ENCODE measurements at regions not wholly inside any gene's neighbourhood (a gene's known extent, or its start where the extent isn't known, plus 50 kb on each side); places are given as distances from the start of the nearest gene placed in this dataset.
"Not testable (repeated sequence)": the region's sequence is repeated elsewhere in the genome, so short reads cannot be mapped to it uniquely, and the experiment has no call there.

DNA sequence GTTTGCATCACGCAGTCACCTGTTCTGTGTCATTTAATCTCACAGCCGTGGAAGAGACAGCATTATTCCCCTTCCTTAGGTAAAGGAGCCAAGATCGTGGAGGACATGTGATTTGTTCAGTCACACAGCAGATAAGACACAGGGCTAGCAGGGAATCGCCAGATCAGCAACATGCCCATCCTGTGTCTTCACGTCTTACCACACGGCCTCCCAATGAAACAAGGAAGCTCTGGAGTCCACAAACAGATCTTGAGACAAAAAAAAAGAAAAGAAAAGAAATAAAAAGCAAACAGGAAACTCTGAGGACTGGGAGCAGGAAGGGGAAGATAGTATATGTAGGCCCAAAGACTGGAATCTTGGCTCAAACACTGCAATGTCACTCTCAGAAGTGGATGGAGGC, 155.3 kb downstream of the ADSS2 start:
- Histone ChIP-seq H3K36me3 (ENCODE audit: insufficient read depth, low read length) (no peaks in the 10 kb centered on the region), H2AFZ (ENCODE audit: low read length) (no peak overlapping the region), H4K20me1 (ENCODE audit: insufficient read depth, low read length, poor library complexity, severe bottlenecking) (no peaks in the 10 kb centered on the region), H3K4me2 (ENCODE audit: low read depth, low read length, poor library complexity, severe bottlenecking) (no peak overlapping the region), H3F3A (ENCODE audit: low read depth) (no peaks in the 10 kb centered on the region), H3K4me1 (ENCODE audit: insufficient read depth, low read length, poor library complexity, severe bottlenecking) (peaks cover 8% of the 10 kb centered on the region), H3K9ac (ENCODE audit: low read depth, low read length, poor library complexity, severe bottlenecking) (no peak overlapping the region), H3K79me2 (ENCODE audit: insufficient read depth, low read length) (no peaks in the 10 kb centered on the region), H3K4me3 (ENCODE audit: low read length, poor library complexity, severe bottlenecking) (no peak overlapping the region), H3K9me2 (replicated peaks; ENCODE audit: low read depth, low read length) (no peaks in the 10 kb centered on the region), H3K9me3 (ENCODE audit: insufficient read depth, low read depth, low read length) (no peaks in the 10 kb centered on the region), H3K27me3 (ENCODE audit: insufficient read depth, low read length, poor library complexity, severe bottlenecking) (no peaks in the 10 kb centered on the region)
- TF ChIP-seq, protein P1, sequence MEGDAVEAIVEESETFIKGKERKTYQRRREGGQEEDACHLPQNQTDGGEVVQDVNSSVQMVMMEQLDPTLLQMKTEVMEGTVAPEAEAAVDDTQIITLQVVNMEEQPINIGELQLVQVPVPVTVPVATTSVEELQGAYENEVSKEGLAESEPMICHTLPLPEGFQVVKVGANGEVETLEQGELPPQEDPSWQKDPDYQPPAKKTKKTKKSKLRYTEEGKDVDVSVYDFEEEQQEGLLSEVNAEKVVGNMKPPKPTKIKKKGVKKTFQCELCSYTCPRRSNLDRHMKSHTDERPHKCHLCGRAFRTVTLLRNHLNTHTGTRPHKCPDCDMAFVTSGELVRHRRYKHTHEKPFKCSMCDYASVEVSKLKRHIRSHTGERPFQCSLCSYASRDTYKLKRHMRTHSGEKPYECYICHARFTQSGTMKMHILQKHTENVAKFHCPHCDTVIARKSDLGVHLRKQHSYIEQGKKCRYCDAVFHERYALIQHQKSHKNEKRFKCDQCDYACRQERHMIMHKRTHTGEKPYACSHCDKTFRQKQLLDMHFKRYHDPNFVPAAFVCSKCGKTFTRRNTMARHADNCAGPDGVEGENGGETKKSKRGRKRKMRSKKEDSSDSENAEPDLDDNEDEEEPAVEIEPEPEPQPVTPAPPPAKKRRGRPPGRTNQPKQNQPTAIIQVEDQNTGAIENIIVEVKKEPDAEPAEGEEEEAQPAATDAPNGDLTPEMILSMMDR (conservative IDR thresholded peaks at IDR 0.05; ENCODE audit: low read length), result no peak
- no peak for TF ChIP-seq EZH2phosphoT487 (IDR thresholded peaks at IDR 0.05; ENCODE audit: borderline replicate concordance)

DNA sequence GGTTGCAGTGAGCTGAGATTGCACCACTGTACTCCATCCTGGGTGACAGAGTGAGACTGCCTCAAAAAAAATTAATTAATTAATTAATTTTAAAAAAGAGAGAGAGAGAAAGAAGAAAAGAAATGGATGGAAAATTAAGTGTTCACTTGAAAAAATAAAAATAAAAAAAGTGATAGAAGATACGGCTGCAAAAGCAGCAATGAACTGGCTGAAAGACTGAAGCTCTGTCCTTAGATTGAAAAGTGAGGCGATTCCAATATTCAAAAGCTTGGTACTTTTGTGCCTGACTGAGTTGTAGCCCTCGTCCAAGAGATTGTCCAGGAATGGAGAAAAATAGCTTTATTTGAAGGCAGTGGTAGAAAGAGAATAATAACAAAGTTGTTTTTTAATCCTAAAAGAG, 154.6 kb downstream of the ADSS2 start:
- Histone ChIP-seq H3K79me2 (ENCODE audit: insufficient read depth, low read length) (no peaks in the 10 kb centered on the region), H3K4me2 (ENCODE audit: low read depth, low read length, poor library complexity, severe bottlenecking) (no peak overlapping the region), H2AFZ (ENCODE audit: low read length) (no peak overlapping the region), H3K4me3 (ENCODE audit: low read length, poor library complexity, severe bottlenecking) (no peak overlapping the region), H4K20me1 (ENCODE audit: insufficient read depth, low read length, poor library complexity, severe bottlenecking) (no peaks in the 10 kb centered on the region), H3F3A (ENCODE audit: low read depth) (no peaks in the 10 kb centered on the region), H3K36me3 (ENCODE audit: insufficient read depth, low read length) (no peaks in the 10 kb centered on the region), H3K4me1 (ENCODE audit: insufficient read depth, low read length, poor library complexity, severe bottlenecking) (peaks cover 7% of the 10 kb centered on the region), H3K27me3 (ENCODE audit: insufficient read depth, low read length, poor library complexity, severe bottlenecking) (no peaks in the 10 kb centered on the region), H3K9me2 (replicated peaks; ENCODE audit: low read depth, low read length) (no peaks in the 10 kb centered on the region), H3K9ac (ENCODE audit: low read depth, low read length, poor library complexity, severe bottlenecking) (no peak overlapping the region), H3K9me3 (ENCODE audit: insufficient read depth, low read depth, low read length) (no peaks in the 10 kb centered on the region)
- TF ChIP-seq, protein P1 (conservative IDR thresholded peaks at IDR 0.05; ENCODE audit: low read length), result no peak
- TF ChIP-seq EZH2phosphoT487 (IDR thresholded peaks at IDR 0.05; ENCODE audit: borderline replicate concordance), result no peak

DNA sequence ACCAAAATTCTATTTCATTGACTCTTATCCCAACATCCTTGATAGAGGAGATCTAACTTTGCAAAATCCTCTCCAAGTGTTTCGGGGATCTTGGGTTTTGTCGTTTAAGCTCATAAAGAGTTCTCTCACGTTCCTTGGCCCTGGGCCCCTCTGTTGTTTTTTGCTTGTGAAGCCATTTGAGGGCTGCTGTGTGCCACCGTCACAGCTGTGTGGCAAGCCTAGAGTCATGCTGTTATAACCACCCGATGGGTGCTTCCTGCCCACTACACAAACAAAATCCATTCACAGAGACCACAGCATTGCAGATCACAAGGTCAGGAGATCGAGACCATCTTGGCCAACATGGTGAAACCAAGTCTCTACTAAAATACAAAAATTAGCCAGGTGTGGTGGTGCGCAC, 154.1 kb downstream of the ADSS2 start:
- Histone ChIP-seq H3F3A (ENCODE audit: low read depth) (no peaks in the 10 kb centered on the region), H3K27me3 (ENCODE audit: insufficient read depth, low read length, poor library complexity, severe bottlenecking) (no peaks in the 10 kb centered on the region), H3K4me1 (ENCODE audit: insufficient read depth, low read length, poor library complexity, severe bottlenecking) (peaks cover 4% of the 10 kb centered on the region), H3K4me3 (ENCODE audit: low read length, poor library complexity, severe bottlenecking) (no peak overlapping the region), H3K36me3 (ENCODE audit: insufficient read depth, low read length) (no peaks in the 10 kb centered on the region), H3K4me2 (ENCODE audit: low read depth, low read length, poor library complexity, severe bottlenecking) (no peak overlapping the region), H3K79me2 (ENCODE audit: insufficient read depth, low read length) (no peaks in the 10 kb centered on the region), H4K20me1 (ENCODE audit: insufficient read depth, low read length, poor library complexity, severe bottlenecking) (no peaks in the 10 kb centered on the region), H2AFZ (ENCODE audit: low read length) (no peak overlapping the region), H3K9me2 (replicated peaks; ENCODE audit: low read depth, low read length) (no peaks in the 10 kb centered on the region), H3K9me3 (ENCODE audit: insufficient read depth, low read depth, low read length) (no peaks in the 10 kb centered on the region), H3K9ac (ENCODE audit: low read depth, low read length, poor library complexity, severe bottlenecking) (no peak overlapping the region)
- TF ChIP-seq EZH2phosphoT487 (IDR thresholded peaks at IDR 0.05; ENCODE audit: borderline replicate concordance), result no peak
- TF ChIP-seq, protein P1 (conservative IDR thresholded peaks at IDR 0.05; ENCODE audit: low read length), result no peak

DNA sequence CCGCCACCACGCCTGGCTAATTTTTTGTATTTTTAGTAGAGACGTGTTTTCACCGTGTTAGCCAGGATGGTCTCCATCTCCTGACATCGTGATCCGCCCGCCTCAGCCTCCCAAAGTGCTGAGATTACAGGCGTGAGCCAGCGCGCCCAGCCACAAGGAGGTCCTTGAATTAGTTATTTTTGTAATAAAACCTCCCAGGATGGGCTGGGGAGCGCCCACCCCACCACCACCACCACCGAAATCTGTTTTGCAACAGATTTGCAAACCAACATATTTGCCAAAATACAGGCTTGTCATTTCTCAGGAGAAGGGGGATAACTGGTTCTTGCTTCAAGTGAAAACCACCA, 151.7 kb downstream of the ADSS2 start:
- H3K9me2 ChIP-seq (replicated peaks; ENCODE audit: low read depth, low read length); H3K4me3 ChIP-seq (ENCODE audit: low read length, poor library complexity, severe bottlenecking); H4K20me1 ChIP-seq (ENCODE audit: insufficient read depth, low read length, poor library complexity, severe bottlenecking); H3K79me2 ChIP-seq (ENCODE audit: insufficient read depth, low read length); H3K4me1 ChIP-seq (ENCODE audit: insufficient read depth, low read length, poor library complexity, severe bottlenecking); H3K9me3 ChIP-seq (ENCODE audit: insufficient read depth, low read depth, low read length); H3K36me3 ChIP-seq (ENCODE audit: insufficient read depth, low read length); H3K27me3 ChIP-seq (ENCODE audit: insufficient read depth, low read length, poor library complexity, severe bottlenecking); H3K9ac ChIP-seq (ENCODE audit: low read depth, low read length, poor library complexity, severe bottlenecking); H3F3A ChIP-seq (ENCODE audit: low read depth): not testable (repeated sequence)
- peak overlapping the region; percentile 75 for H3K4me2 ChIP-seq (ENCODE audit: low read depth, low read length, poor library complexity, severe bottlenecking)
- 0 out of 2 replicates have a peak overlapping the region, but pooled peaks have one; percentile 99 for H2AFZ ChIP-seq (ENCODE audit: low read length)

All from Loucy (cell line).